C4-2B (cell line): ENCODE measurements at regions not wholly inside any gene's neighbourhood (a gene's known extent, or its start where the extent isn't known, plus 50 kb on each side); places are given as distances from the start of the nearest gene placed in this dataset.

ENCODE experiments used
- H3K27ac ChIP-seq: fragments of 450-650 bp; 2 replicates; pipeline ENCODE4 v1.5.1; 2017
- ZFX ChIP-seq: fragments of 450-650 bp; IDR thresholded peaks from 2 replicates; pipeline ENCODE4 v1.6.1; 2017
- TF ChIP-seq, protein P1 (sequence below): fragments of 450-650 bp; conservative IDR thresholded peaks from 2 replicates; pipeline ENCODE4 v1.5.1; 2017; ENCODE audit warnings: mild to moderate bottlenecking

DNA sequence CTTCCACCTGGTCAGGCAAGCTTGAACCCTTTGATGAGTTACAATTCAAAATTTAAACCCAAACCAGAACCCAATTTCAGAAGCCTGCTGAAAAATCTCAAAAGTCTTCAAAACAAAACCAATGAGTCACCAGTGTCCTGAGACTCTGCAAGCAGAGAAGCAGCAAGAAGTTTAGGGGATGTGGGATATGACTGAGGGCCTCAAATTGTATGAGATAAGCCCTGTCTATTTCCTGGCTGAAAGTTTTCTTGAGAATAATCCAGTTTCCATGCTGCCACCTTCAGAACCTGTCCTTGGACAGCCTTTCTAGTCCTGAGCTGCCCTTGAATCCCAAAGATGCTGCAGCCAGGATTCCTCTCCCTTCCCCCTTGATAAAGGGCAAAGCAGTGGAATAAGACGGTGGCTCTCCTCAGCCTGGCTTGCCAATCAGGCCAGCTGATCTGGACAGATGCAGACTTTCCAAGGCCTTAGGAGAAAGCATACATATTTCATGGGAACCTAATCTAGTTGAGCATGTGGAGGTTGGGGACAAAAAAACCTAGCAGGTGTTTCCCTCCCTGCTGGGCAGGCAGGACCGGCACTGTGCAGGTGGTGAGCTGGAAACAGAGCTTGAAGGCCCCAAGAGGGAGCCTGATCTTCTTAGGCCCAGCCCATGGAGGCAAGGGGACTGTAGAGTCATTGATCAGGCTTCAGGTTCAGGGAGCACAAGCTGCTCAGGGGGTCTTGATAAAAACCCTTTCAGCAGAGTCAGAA is 278.0 kb upstream of the MGAT5 start:
- H3K27ac ChIP-seq, result no peak overlapping the region
- no peak for TF ChIP-seq ZFX

DNA sequence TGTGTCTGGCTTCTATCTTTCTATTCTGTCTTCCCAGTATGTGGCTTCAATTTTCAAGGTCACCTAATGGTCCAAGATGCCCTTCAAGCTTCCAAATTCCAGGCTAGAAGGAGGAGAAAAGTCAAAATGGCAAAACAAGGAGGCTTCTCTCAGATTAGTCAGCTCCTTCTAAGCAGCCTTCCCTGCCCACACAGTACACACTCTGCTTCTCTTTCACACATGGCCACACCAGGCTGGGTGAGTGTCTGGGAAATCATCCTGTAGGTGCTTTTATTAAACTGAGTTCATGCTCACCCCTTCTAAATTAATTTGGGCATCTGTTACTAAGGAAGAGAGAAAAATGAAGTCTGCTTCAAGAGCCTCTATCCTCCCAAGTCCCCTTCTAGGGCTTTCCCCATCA is 277.2 kb upstream of the MGAT5 start:
- no peak overlapping the region for H3K27ac ChIP-seq

DNA sequence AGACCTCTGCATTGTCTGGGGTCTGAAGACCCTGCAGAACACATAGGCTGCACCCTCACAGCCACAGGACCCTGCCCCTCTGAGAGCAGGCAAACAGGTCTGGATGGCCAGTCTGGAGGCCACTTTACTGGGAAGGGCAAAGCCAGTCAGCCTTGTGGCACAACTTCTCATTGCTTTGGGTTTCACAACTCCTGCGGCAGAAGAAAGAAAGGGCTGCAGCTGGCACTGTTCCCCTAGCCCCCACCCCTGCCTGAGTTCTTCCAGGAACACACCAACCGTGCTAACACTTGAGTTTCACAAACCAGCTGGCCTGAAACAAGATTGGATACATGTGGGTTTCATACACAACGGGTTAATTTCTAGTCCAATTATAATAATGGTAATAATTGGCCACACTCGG is 276.5 kb upstream of the MGAT5 start:
- TF ChIP-seq ZFX, result no peak
- TF ChIP-seq, protein P1, sequence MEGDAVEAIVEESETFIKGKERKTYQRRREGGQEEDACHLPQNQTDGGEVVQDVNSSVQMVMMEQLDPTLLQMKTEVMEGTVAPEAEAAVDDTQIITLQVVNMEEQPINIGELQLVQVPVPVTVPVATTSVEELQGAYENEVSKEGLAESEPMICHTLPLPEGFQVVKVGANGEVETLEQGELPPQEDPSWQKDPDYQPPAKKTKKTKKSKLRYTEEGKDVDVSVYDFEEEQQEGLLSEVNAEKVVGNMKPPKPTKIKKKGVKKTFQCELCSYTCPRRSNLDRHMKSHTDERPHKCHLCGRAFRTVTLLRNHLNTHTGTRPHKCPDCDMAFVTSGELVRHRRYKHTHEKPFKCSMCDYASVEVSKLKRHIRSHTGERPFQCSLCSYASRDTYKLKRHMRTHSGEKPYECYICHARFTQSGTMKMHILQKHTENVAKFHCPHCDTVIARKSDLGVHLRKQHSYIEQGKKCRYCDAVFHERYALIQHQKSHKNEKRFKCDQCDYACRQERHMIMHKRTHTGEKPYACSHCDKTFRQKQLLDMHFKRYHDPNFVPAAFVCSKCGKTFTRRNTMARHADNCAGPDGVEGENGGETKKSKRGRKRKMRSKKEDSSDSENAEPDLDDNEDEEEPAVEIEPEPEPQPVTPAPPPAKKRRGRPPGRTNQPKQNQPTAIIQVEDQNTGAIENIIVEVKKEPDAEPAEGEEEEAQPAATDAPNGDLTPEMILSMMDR, result no peak
- no peak overlapping the region for H3K27ac ChIP-seq

More for the DNA sequence above, 277.2 kb upstream of the MGAT5 start:
- no peak for TF ChIP-seq ZFX
- TF ChIP-seq, protein P1, result no peak

DNA sequence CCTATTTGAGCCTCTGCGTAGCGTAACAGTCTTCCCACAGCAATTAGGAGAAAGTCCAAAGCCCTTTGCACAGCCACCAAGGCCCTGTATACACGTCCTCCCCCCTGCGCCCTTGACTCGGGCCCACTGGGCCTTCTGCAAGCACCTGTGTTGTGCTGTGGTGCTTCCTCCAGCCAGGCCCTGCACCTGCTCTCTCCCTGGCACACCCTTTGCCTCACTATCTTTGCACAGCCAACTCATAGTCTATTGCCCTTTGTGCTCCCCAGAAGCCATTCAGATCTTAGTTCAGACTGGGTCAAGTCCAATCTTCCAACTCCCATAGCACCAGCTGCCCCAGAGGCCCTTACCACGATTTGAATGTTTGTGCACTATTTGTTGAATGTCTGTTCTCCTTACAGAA is 271.6 kb upstream of the MGAT5 start:
- TF ChIP-seq, protein P1, result no peak
- TF ChIP-seq ZFX, result no peak

DNA sequence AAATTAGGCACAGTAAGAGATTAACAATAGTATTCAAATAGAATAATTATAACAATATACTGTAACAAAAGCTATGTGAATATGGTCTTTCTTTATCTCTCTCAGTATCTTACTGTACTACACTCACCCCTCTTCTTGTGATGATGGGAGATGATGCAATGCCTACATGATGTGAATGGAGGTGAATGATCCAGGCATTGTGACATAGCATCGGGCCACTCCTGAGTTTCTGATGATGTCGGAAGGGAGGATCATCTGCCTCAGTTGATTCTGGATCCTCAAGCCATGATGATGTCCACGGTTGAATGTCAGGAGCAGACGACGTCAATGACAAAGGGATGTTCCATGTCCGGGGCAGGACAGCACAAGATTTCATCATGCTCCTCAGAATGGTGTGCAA is 268.3 kb upstream of the MGAT5 start:
- TF ChIP-seq, protein P1, result no peak
- TF ChIP-seq ZFX, result no peak
- no peak overlapping the region for H3K27ac ChIP-seq

More for the DNA sequence above, 271.6 kb upstream of the MGAT5 start:
- H3K27ac ChIP-seq, result no peak overlapping the region

DNA sequence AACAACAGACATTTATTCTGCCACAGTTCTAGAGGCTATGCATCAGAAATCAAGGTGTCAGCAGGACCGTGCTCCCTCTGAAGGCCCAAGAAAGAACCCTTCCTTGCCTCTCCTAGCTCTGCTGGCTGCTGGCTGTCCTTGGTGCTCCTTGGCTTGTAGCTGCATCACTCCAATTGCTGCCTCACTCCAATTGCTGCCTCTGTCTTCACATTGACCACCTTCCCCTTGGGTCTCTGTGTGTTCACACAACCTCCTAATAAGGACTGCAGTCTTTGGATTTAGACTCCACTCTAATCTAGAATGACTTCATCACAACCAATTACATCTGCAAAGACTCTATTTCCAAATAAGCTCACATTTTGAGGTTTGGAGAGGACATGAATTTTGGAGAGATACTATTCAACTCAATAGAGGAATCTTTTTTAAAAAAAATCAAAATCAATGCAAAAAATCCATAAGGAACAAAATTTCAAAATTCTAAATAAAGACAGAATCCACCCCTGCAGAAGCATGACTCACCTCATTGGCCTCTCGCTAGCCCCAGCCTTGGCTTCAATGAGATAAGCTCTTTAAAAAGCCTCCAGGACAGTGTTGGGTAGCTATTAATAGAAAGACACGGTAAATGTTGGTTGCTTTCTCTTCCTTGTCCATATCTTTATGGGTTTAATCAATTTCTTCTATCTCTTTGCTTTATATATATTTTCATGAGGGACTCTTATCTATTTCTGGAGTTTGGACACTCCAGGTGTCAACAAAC is 267.6 kb upstream of the MGAT5 start:
- TF ChIP-seq, protein P1, result no peak
- no peak for TF ChIP-seq ZFX
- H3K27ac ChIP-seq, result no peak overlapping the region

DNA sequence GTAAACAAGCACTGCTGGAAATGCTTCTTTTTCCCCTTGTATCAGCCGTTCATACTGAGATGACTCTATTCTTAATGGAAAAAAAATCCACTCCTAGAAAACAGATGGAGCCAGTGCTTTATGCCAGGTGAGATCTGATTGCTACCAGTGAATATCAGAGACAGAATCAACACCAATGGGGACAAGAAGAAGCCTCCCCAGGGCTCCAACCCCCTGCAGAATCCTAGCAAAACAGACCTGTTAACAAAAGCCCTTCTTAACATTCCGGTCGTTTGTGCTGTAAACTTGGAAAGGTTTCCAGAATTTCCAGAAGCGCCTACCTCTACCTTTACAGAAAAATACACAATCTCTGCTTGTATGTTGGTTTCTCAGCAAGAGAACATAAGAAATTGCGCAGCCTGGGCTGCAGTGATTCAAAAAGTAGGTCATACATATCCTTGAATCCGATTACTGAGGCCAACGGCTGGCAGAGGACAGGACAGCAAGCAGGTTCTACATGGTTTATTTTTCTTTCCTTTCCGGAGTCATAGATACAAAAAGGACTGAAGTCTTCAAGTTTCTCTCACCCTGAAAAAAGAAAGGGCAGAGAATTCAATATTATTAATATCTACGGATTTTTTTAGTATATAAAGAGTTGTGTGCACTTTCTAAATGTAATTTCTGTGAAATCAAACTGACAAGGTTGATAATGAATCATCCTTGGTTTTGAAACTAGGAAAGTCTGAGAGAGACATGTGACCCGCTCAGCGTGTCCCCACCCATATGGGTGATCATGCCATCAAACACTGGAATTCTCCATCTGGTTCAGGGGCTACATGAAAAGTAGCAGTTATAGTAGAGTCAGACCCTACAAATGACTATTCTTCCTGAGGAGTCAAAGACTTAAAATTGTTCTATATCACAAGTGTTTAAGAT is 266.7 kb upstream of the MGAT5 start:
- H3K27ac ChIP-seq, result no peak overlapping the region
- TF ChIP-seq ZFX, result no peak
- TF ChIP-seq, protein P1, result no peak
